MM.1S (cell line): ENCODE measurements at regions not wholly inside any gene's neighbourhood (a gene's known extent, or its start where the extent isn't known, plus 50 kb on each side); places are given as distances from the start of the nearest gene placed in this dataset.

ENCODE experiments used
- CTCF ChIP-seq: fragments of 300-600 bp; sonication (generic); IDR thresholded peaks from 2 replicates; pipeline ENCODE4 v1.5.1; 2016; ENCODE audit warnings: antibody characterized with exemption, low read length, mixed read lengths
- EZH2 ChIP-seq: fragments of 300-600 bp; sonication (generic); optimal IDR thresholded peaks from 2 replicates; pipeline ENCODE3; 2017; ENCODE audit warnings: low read depth, mild to moderate bottlenecking, antibody characterized with exemption, low read length, mixed read lengths
- EZH2phosphoT487 ChIP-seq: fragments of 300-600 bp; sonication (generic); IDR thresholded peaks from 2 replicates; pipeline ENCODE4 v1.6.1; 2018; ENCODE audit warnings: antibody characterized with exemption, low read length

GRCh38 chr10:56943221-56943755 is 582.2 kb upstream of the ZWINT start:
- no peak for TF ChIP-seq CTCF
- TF ChIP-seq EZH2phosphoT487, result no peak
- TF ChIP-seq EZH2, result no peak
